ENCODE measurements at regions not wholly inside any gene's neighbourhood (a gene's known extent, or its start where the extent isn't known, plus 50 kb on each side); places are given as distances from the start of the nearest gene placed in this dataset.

DNA sequence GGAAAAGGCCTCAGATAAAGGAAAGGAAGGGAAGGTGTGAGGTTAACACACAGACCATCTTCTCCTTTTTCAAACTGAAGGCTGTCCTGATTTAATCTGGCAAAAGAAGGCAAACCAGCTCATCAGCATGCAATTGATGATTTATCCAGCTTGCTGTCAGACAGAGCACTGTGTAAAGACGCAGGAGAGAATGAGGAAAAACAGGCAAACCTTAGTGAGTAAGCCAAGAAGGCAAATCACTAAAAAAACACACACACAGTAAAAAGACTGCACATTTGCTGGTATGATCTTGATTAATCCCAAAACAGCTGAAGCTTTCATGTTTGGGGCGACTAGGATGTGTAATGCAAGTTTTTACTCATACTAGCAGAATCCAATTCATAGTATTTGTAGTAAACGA is 65.8 kb upstream of the SKAP2 start:
- Histone ChIP-seq H3K79me2 (ENCODE audit: control insufficient read depth, insufficient read depth, low read length) (no peaks in the 10 kb centered on the region), H3K27ac (ENCODE audit: control insufficient read depth, insufficient read depth, low read length) (no peak overlapping the region), H3K9me3 (ENCODE audit: control insufficient read depth, low read depth, low read length) (no peaks in the 10 kb centered on the region), H3K4me2 (ENCODE audit: control insufficient read depth, extremely low read depth, insufficient read depth, low read depth, low read length) (no peak overlapping the region), H3K4me1 (ENCODE audit: control insufficient read depth, extremely low read depth, insufficient read depth, low read length) (peaks cover 7% of the 10 kb centered on the region), H3K36me3 (ENCODE audit: control insufficient read depth in 2 of 2, extremely low read depth in 1 of 2, insufficient read depth in 2 of 2, low read length in 2 of 2) (no peaks in the 10 kb centered on the region), H4K20me1 (ENCODE audit: control insufficient read depth, extremely low read depth, insufficient read depth, low read length) (no peaks in the 10 kb centered on the region), H3K27me3 (ENCODE audit: control insufficient read depth, extremely low read depth, insufficient read depth, low read length) (no peaks in the 10 kb centered on the region), H3K4me3 (ENCODE audit: control insufficient read depth in 2 of 3, extremely low read depth in 1 of 3, insufficient read depth in 2 of 3, low read depth in 1 of 3, low read length in 3 of 3) (no peak overlapping the region), H3K9me1 (ENCODE audit: control insufficient read depth, extremely low read depth, insufficient read depth, low read length) (no peaks in the 10 kb centered on the region), H3K9ac (ENCODE audit: control insufficient read depth, extremely low read depth, insufficient read depth, low read length) (no peak overlapping the region), H2AFZ (ENCODE audit: control insufficient read depth, low read length) (peak overlapping the region; percentile 59)
- TF ChIP-seq, protein P1, sequence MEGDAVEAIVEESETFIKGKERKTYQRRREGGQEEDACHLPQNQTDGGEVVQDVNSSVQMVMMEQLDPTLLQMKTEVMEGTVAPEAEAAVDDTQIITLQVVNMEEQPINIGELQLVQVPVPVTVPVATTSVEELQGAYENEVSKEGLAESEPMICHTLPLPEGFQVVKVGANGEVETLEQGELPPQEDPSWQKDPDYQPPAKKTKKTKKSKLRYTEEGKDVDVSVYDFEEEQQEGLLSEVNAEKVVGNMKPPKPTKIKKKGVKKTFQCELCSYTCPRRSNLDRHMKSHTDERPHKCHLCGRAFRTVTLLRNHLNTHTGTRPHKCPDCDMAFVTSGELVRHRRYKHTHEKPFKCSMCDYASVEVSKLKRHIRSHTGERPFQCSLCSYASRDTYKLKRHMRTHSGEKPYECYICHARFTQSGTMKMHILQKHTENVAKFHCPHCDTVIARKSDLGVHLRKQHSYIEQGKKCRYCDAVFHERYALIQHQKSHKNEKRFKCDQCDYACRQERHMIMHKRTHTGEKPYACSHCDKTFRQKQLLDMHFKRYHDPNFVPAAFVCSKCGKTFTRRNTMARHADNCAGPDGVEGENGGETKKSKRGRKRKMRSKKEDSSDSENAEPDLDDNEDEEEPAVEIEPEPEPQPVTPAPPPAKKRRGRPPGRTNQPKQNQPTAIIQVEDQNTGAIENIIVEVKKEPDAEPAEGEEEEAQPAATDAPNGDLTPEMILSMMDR (optimal IDR thresholded peaks at IDR 0.05 in 1 of 3, IDR thresholded peaks at IDR 0.05 in 1 of 3, conservative IDR thresholded peaks at IDR 0.05 in 1 of 3; ENCODE audit: extremely low read depth in 1 of 3, insufficient read depth in 2 of 3, low read length in 3 of 3) = no peak
- TF ChIP-seq EZH2 (IDR thresholded peaks at IDR 0.05; ENCODE audit: low read length) = no peak
- dilution Hi-C loops (cut with MboI; ENCODE audit: extremely low pct_ligation_motif_present, low sequenced_read_pairs) = no loop called here
- DNase-seq (ENCODE audit: low read depth, low spot score) (no peak), FAIRE-seq (peak; percentile 86)

DNA sequence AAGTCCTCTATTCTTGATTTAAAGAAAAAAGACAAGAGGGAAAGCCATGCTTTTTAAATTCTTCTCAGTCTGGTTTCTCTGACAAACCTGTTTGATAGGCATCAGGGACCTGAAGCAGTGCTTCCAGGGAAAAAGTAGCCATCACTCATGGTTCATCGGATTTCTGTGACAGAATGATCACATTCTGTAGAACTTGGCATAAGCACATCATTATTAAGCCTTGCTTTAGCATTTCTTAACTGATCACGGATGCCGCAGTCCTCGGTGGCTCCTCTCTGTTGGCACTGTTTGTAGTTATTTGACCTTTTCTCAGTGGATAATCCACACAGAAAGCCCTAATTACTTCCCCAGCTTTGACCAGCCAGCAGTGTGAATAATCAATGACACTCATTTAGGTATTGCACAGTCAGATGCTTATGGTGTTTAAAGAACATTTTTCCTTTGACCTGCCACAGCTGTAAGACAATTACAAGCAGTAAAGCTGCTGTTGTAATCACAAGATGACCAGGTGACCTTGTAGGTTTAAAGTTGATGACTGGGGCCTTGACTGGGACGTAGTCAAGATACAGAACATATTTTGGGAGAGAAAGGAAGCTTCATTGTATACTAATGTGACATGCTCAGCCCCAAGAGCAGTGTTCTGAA is 64.4 kb upstream of the SKAP2 start:
- dilution Hi-C loops (cut with MboI; ENCODE audit: extremely low pct_ligation_motif_present, low sequenced_read_pairs) = no loop called here
- Histone ChIP-seq H3K9me3 (ENCODE audit: control insufficient read depth, low read depth, low read length) (no peaks in the 10 kb centered on the region), H2AFZ (ENCODE audit: control insufficient read depth, low read length) (no peak overlapping the region), H3K9ac (ENCODE audit: control insufficient read depth, extremely low read depth, insufficient read depth, low read length) (no peak overlapping the region), H3K4me2 (ENCODE audit: control insufficient read depth, extremely low read depth, insufficient read depth, low read depth, low read length) (no peak overlapping the region), H3K27ac (ENCODE audit: control insufficient read depth, insufficient read depth, low read length) (no peak overlapping the region), H3K27me3 (ENCODE audit: control insufficient read depth, extremely low read depth, insufficient read depth, low read length) (no peaks in the 10 kb centered on the region), H4K20me1 (ENCODE audit: control insufficient read depth, extremely low read depth, insufficient read depth, low read length) (no peaks in the 10 kb centered on the region), H3K9me1 (ENCODE audit: control insufficient read depth, extremely low read depth, insufficient read depth, low read length) (no peaks in the 10 kb centered on the region), H3K36me3 (ENCODE audit: control insufficient read depth in 2 of 2, extremely low read depth in 1 of 2, insufficient read depth in 2 of 2, low read length in 2 of 2) (no peaks in the 10 kb centered on the region), H3K79me2 (ENCODE audit: control insufficient read depth, insufficient read depth, low read length) (no peaks in the 10 kb centered on the region), H3K4me3 (ENCODE audit: control insufficient read depth in 2 of 3, extremely low read depth in 1 of 3, insufficient read depth in 2 of 3, low read depth in 1 of 3, low read length in 3 of 3) (no peak overlapping the region), H3K4me1 (ENCODE audit: control insufficient read depth, extremely low read depth, insufficient read depth, low read length) (peaks cover 7% of the 10 kb centered on the region)
- no peak for DNase-seq (ENCODE audit: low read depth, low spot score)
- TF ChIP-seq, protein P1 (optimal IDR thresholded peaks at IDR 0.05 in 1 of 3, IDR thresholded peaks at IDR 0.05 in 1 of 3, conservative IDR thresholded peaks at IDR 0.05 in 1 of 3; ENCODE audit: extremely low read depth in 1 of 3, insufficient read depth in 2 of 3, low read length in 3 of 3) = no peak
- TF ChIP-seq EZH2 (IDR thresholded peaks at IDR 0.05; ENCODE audit: low read length) = no peak
- FAIRE-seq = peak; percentile 13
